IMR-90 (cell line): ENCODE measurements at regions not wholly inside any gene's neighbourhood (a gene's known extent, or its start where the extent isn't known, plus 50 kb on each side); places are given as distances from the start of the nearest gene placed in this dataset.

ENCODE experiments used
- ATAC-seq: fragments of 200-7000 bp; cut with Tn5 transposase; 2 replicates; pipeline ENCODE4 v1.9.1; 2020; ENCODE audit warnings: low read depth, mild to moderate bottlenecking, moderate library complexity
- BruUV-seq: library from RNA; stranded (reverse); fragments of 400-500 nt; replicated peaks from 2 replicates; lab custom pipeline; 2021; lab: Mats Ljungman, UMichigan
- CTCF ChIA-PET: fragments of 300-600 bp; formaldehyde crosslinking; extraction: SDS; loops from one replicate; lab custom pipeline; 2021; ENCODE audit warnings: antibody characterized with exemption; lab: Yijun Ruan, JAX
- POLR2A ChIA-PET: fragments of 300-600 bp; sonication (Branson Sonifier 250); formaldehyde crosslinking; loops from one replicate; lab custom pipeline; 2022; ENCODE audit warnings: antibody characterized with exemption; ENCODE audit not compliant: unreplicated experiment; lab: Charles Lee
- DNase-seq: peaks from one replicate; pipeline ENCODE4 v3.0.0; 2013
- H2AFZ ChIP-seq: replicated peaks from 2 replicates; pipeline ENCODE3; 2013; ENCODE audit warnings: low read length, mild to moderate bottlenecking; ENCODE audit not compliant: poor library complexity
- H2AK5ac ChIP-seq: 2 replicates; pipeline ENCODE4 v1.6.1; 2013; ENCODE audit warnings: low read depth, low read length, inconsistent platforms
- H2AK9ac ChIP-seq: replicated peaks from 2 replicates; pipeline ENCODE3; 2013; ENCODE audit warnings: mild to moderate bottlenecking, low read depth, low read length, moderate library complexity; ENCODE audit not compliant: poor library complexity
- H2BK120ac ChIP-seq: 2 replicates; pipeline ENCODE4 v1.6.1; 2013; ENCODE audit warnings: low read depth, low read length, inconsistent platforms
- H2BK15ac ChIP-seq: 3 replicates; pipeline ENCODE4 v1.6.1; 2013; ENCODE audit warnings: low read depth, low read length, inconsistent platforms
- H2BK20ac ChIP-seq: 2 replicates; pipeline ENCODE4 v1.6.1; 2013; ENCODE audit warnings: low read depth, mild to moderate bottlenecking, inconsistent platforms, low read length, moderate library complexity
- H2BK5ac ChIP-seq: 2 replicates; pipeline ENCODE4 v1.6.1; 2013; ENCODE audit warnings: mild to moderate bottlenecking, low read depth, low read length, inconsistent platforms; ENCODE audit not compliant: poor library complexity, severe bottlenecking
- H3K14ac ChIP-seq: replicated peaks from 2 replicates; pipeline ENCODE4 v1.6.1; 2013; ENCODE audit warnings: low read depth, low read length, inconsistent platforms
- H3K18ac ChIP-seq: 2 replicates; pipeline ENCODE4 v1.6.1; 2013; ENCODE audit warnings: low read depth, low read length, control low read depth
- H3K23ac ChIP-seq: 2 replicates; pipeline ENCODE4 v1.6.1; 2013; ENCODE audit warnings: low read depth, low read length, inconsistent platforms
- H3K27ac ChIP-seq: 2 replicates; pipeline ENCODE4 v1.5.1; 2013; ENCODE audit warnings: mild to moderate bottlenecking, control low read depth, low read length; ENCODE audit not compliant: insufficient read depth
- H3K27me3 ChIP-seq: 2 replicates; pipeline ENCODE4 v1.6.1; 2013; ENCODE audit warnings: low read length; ENCODE audit not compliant: control insufficient read depth, insufficient read depth
- H3K36me3 ChIP-seq: 2 replicates; pipeline ENCODE4 v1.6.1; 2013; ENCODE audit warnings: low read length, mixed read lengths; ENCODE audit not compliant: control insufficient read depth, insufficient read depth
- H3K4ac ChIP-seq: 2 replicates; pipeline ENCODE4 v1.6.1; 2013; ENCODE audit warnings: low read depth, low read length, inconsistent platforms
- H3K4me1 ChIP-seq: 2 replicates; pipeline ENCODE4 v1.6.1; 2013; ENCODE audit warnings: low read length, mixed read lengths; ENCODE audit not compliant: control insufficient read depth, insufficient read depth
- H3K4me2 ChIP-seq: 2 replicates; pipeline ENCODE4 v1.6.1; 2013; ENCODE audit warnings: low read depth, mild to moderate bottlenecking, control low read depth, low read length, moderate library complexity
- H3K4me3 ChIP-seq: 2 replicates; pipeline ENCODE4 v1.5.1; 2013; ENCODE audit warnings: low read depth, mild to moderate bottlenecking, control low read depth, low read length, moderate library complexity; ENCODE audit not compliant: insufficient read depth
- H3K56ac ChIP-seq: 2 replicates; pipeline ENCODE4 v1.6.1; 2013; ENCODE audit warnings: low read length, inconsistent platforms; ENCODE audit not compliant: insufficient read depth; ENCODE audit errors: extremely low read depth
- H3K79me1 ChIP-seq, 2 experiments: 2 replicates each; pipeline ENCODE4 v1.6.1; 2013; ENCODE audit warnings: low read length in 2 of 2, inconsistent platforms in 1 of 2, low read depth in 1 of 2
- H3K9ac ChIP-seq: 2 replicates; pipeline ENCODE4 v1.6.1; 2013; ENCODE audit warnings: low read depth, low read length, control low read depth
- H3K9me1 ChIP-seq: 2 replicates; pipeline ENCODE4 v1.6.1; 2013; ENCODE audit warnings: low read length, inconsistent platforms; ENCODE audit not compliant: insufficient read depth
- H3K9me3 ChIP-seq: 2 replicates; pipeline ENCODE4 v1.6.1; 2013; ENCODE audit warnings: low read length; ENCODE audit not compliant: control insufficient read depth, insufficient read depth
- H4K20me1 ChIP-seq: 2 replicates; pipeline ENCODE4 v1.6.1; 2013; ENCODE audit warnings: low read length, inconsistent platforms; ENCODE audit not compliant: insufficient read depth
- H4K5ac ChIP-seq: 2 replicates; pipeline ENCODE4 v1.6.1; 2013; ENCODE audit warnings: mild to moderate bottlenecking, low read depth, low read length, control low read depth
- H4K8ac ChIP-seq, 2 experiments: 2 replicates each; pipeline ENCODE4 v1.6.1; 2013; ENCODE audit warnings: low read depth in 2 of 2, low read length in 2 of 2, control low read depth in 1 of 2, inconsistent platforms in 1 of 2
- H4K91ac ChIP-seq: 2 replicates; pipeline ENCODE4 v1.6.1; 2013; ENCODE audit warnings: low read depth, low read length, inconsistent platforms; ENCODE audit not compliant: insufficient read depth
- BHLHE40 ChIP-seq: fragments of 150-350 bp; IDR thresholded peaks from 2 replicates; pipeline ENCODE4 v1.6.1; 2016; ENCODE audit warnings: mild to moderate bottlenecking, low read depth, low read length
- CHD1 ChIP-seq: IDR thresholded peaks from 2 replicates; pipeline ENCODE4 v1.6.1; 2012; ENCODE audit warnings: low read depth, low read length, improper control_type of control experiment
- FOS ChIP-seq: fragments of 150-350 bp; IDR thresholded peaks from 2 replicates; pipeline ENCODE4 v1.6.1; 2016; ENCODE audit warnings: low read depth, low read length
- MAFK ChIP-seq: IDR thresholded peaks from 2 replicates; pipeline ENCODE4 v1.6.1; 2012; ENCODE audit warnings: low read depth, low read length, improper control_type of control experiment
- MAZ ChIP-seq: IDR thresholded peaks from 2 replicates; pipeline ENCODE4 v1.6.1; 2012; ENCODE audit warnings: low read depth, mild to moderate bottlenecking, low read length, improper control_type of control experiment, moderate library complexity, borderline replicate concordance
- MXI1 ChIP-seq: IDR thresholded peaks from 2 replicates; pipeline ENCODE4 v1.6.1; 2012; ENCODE audit warnings: low read depth, mild to moderate bottlenecking, low read length, moderate library complexity, borderline replicate concordance
- POLR2A ChIP-seq: IDR thresholded peaks from 2 replicates; pipeline ENCODE4 v1.6.1; 2012; ENCODE audit warnings: mild to moderate bottlenecking, low read depth, low read length
- RAD21 ChIP-seq: IDR thresholded peaks from 2 replicates; pipeline ENCODE4 v1.6.1; 2012; ENCODE audit warnings: low read length, improper control_type of control experiment
- RCOR1 ChIP-seq: IDR thresholded peaks from 2 replicates; pipeline ENCODE4 v1.6.1; 2012; ENCODE audit warnings: mild to moderate bottlenecking, low read length, improper control_type of control experiment; ENCODE audit not compliant: insufficient replicate concordance
- RFX5 ChIP-seq: IDR thresholded peaks from 2 replicates; pipeline ENCODE4 v1.8.0; 2012; ENCODE audit warnings: low read depth, mild to moderate bottlenecking, low read length, moderate library complexity
- SMC3 ChIP-seq: fragments of 150-350 bp; IDR thresholded peaks from 2 replicates; pipeline ENCODE4 v1.6.1; 2016; ENCODE audit warnings: low read depth, mild to moderate bottlenecking, antibody characterized with exemption, low read length, moderate library complexity
- WGBS, 2 experiments: methylation state at CpG; one replicate each; pipeline versions ENCODE4 v1.1.5 to v1.1.7; 2013; ENCODE audit warnings: missing lambda C conversion rate in 2 of 2; ENCODE audit not compliant: insufficient read length in 1 of 2; ENCODE audit errors: extremely low coverage in 2 of 2; 5-methylcytosine and 5-hydroxymethylcytosine counted together
- dilution Hi-C: fragments of 300-500 bp; cut with HindIII; formaldehyde crosslinking; loops from one replicate; pipeline ENCODE4 v1.14.3; 2018; ENCODE audit warnings: low sequenced_read_pairs; ENCODE audit not compliant: unreplicated experiment
- in situ Hi-C: fragments of 300-500 bp; cut with MboI; formaldehyde crosslinking; loops from 3 replicates; pipeline ENCODE4 v1.14.3; 2019; ENCODE audit warnings: low sequenced_read_pairs, inconsistent platforms, mixed read lengths
- intact Hi-C: fragments of 100-400 bp; cut with micrococcal nuclease; formaldehyde crosslinking; loops from 2 replicates; pipeline ENCODE4 v1.10.0; 2022
- TF ChIP-seq, protein P1 (sequence below): fragments of 150-350 bp; IDR thresholded peaks from 2 replicates; pipeline ENCODE4 v1.6.1; 2017; ENCODE audit warnings: mild to moderate bottlenecking, antibody characterized with exemption, low read length, low read depth

- Histone ChIP-seq H3K36me3 (no peaks in the 10 kb centered on the region), H4K20me1 (no peaks in the 10 kb centered on the region), H3K18ac (no peak overlapping the region), H2AK9ac (no peak overlapping the region), H4K8ac (no peak overlapping the region), H2BK120ac (no peak overlapping the region), H3K14ac (no peak overlapping the region), H3K4me1 (no peaks in the 10 kb centered on the region), H3K79me1 (no peaks in the 10 kb centered on the region), H2AFZ (no peak overlapping the region), H3K56ac (no peak overlapping the region), H4K91ac (no peak overlapping the region), H3K9me1 (0 out of 2 replicates have a peak, but pooled peaks cover 4% of the 10 kb centered on the region), H3K23ac (no peak overlapping the region), H3K4ac (no peak overlapping the region), H4K5ac (no peak overlapping the region), H3K9me3 (no peaks in the 10 kb centered on the region), H3K27ac (no peak overlapping the region), H2AK5ac (no peak overlapping the region), H2BK20ac (no peak overlapping the region), H3K4me3 (no peak overlapping the region), H3K9ac (no peak overlapping the region), H3K27me3 (peaks cover 4% of the 10 kb centered on the region), H3K4me2 (no peak overlapping the region), H2BK15ac (no peak overlapping the region), H2BK5ac (no peak overlapping the region)
- intact Hi-C loops (no loop called here), dilution Hi-C loops (no loop called here), in situ Hi-C loops (no loop called here)
- WGBS, 2 experiments: no CpG with 5 or more reads among the region's 7 CpGs
- ATAC-seq (no peak), DNase-seq (no peak)
- ChIA-PET POLR2A (no interaction called here), CTCF (no interaction called here)
- no TSS peak for BruUV-seq
- no peak for TF ChIP-seq MXI1
- TF ChIP-seq BHLHE40: no peak
- no peak for TF ChIP-seq CHD1
- TF ChIP-seq FOS: no peak
- TF ChIP-seq RFX5: no peak
- TF ChIP-seq, protein P1, sequence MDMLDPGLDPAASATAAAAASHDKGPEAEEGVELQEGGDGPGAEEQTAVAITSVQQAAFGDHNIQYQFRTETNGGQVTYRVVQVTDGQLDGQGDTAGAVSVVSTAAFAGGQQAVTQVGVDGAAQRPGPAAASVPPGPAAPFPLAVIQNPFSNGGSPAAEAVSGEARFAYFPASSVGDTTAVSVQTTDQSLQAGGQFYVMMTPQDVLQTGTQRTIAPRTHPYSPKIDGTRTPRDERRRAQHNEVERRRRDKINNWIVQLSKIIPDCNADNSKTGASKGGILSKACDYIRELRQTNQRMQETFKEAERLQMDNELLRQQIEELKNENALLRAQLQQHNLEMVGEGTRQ: no peak
- no peak for TF ChIP-seq POLR2A
- no peak for TF ChIP-seq SMC3
- no peak for TF ChIP-seq RAD21
- TF ChIP-seq MAZ: no peak
- no peak for TF ChIP-seq RCOR1
- TF ChIP-seq MAFK: no peak
Measured at GRCh38 chr5:74332006-74332405, 308.5 kb downstream of the ENC1 start.
